ENCODE measurements at regions not wholly inside any gene's neighbourhood (a gene's known extent, or its start where the extent isn't known, plus 50 kb on each side); places are given as distances from the start of the nearest gene placed in this dataset.
A peak's percentile ranks its signal among the peaks of the same experiment; 100 is the strongest.

- Mint-ChIP-seq H3K27me3 (ENCODE audit: low read depth) (no peaks in the 10 kb centered on the region), H3K36me3 (ENCODE audit: low read depth) (no peaks in the 10 kb centered on the region), H3K27ac (peak overlapping the region; percentile 80), H3K9me3 (no peaks in the 10 kb centered on the region), H3K4me3 (peak overlapping the region; percentile 58), H3K4me1 (ENCODE audit: low read depth) (peaks cover 26% of the 10 kb centered on the region)
- peak; percentile 74 for DNase-seq
- intact Hi-C loops (cut with micrococcal nuclease): loop anchor here (1.0 to 2.0 kb wide), 3 partner anchors 25 to 232 kb away; no protein-coding TSS in a partner anchor
- CTCF ChIA-PET: interaction anchor here (0.7 to 1.7 kb wide), 4 partner anchors 7 to 233 kb away, joined by 3 to 4 read pairs (median 3); no protein-coding TSS in a partner anchor
These were observed 55.2 kb downstream of the FOS start for GRCh38 chr14:75333606-75334548.

GRCh38 chr14:75334549-75335051 lies 56.0 kb downstream of the FOS start:
- no peak for DNase-seq
- peak overlapping the region; percentile 58 for H3K4me3 Mint-ChIP-seq
- no peaks in the 10 kb centered on the region for H3K9me3 Mint-ChIP-seq
- H3K36me3 Mint-ChIP-seq (ENCODE audit: low read depth): no peaks in the 10 kb centered on the region
- intact Hi-C loops (cut with micrococcal nuclease): loop anchor here (1.0 to 2.0 kb wide), 3 partner anchors 26 to 232 kb away; no protein-coding TSS in a partner anchor
- H3K4me1 Mint-ChIP-seq (ENCODE audit: low read depth): peaks cover 26% of the 10 kb centered on the region
- H3K27me3 Mint-ChIP-seq (ENCODE audit: low read depth): no peaks in the 10 kb centered on the region
- H3K27ac Mint-ChIP-seq: peak overlapping the region; percentile 80
- CTCF ChIA-PET: interaction anchor here (0.6 to 1.7 kb wide), 6 partner anchors 26 to 283 kb away, joined by 3 to 4 read pairs (median 3); no protein-coding TSS in a partner anchor

GRCh38 chr14:75335571-75335970 lies 56.9 kb downstream of the FOS start:
- Mint-ChIP-seq H3K9me3 (no peaks in the 10 kb centered on the region), H3K4me1 (ENCODE audit: low read depth) (peaks cover 26% of the 10 kb centered on the region), H3K36me3 (ENCODE audit: low read depth) (no peaks in the 10 kb centered on the region), H3K27ac (peak overlapping the region; percentile 19), H3K4me3 (no peak overlapping the region), H3K27me3 (ENCODE audit: low read depth) (no peaks in the 10 kb centered on the region)
- intact Hi-C loops (cut with micrococcal nuclease): loop anchor here (2.0 kb wide), 1 partner anchor 27 kb away; no protein-coding TSS in a partner anchor
- CTCF ChIA-PET: interaction anchor here (0.6 to 0.9 kb wide), 2 partner anchors 27 to 647 kb away, joined by 3 to 4 read pairs; no protein-coding TSS in a partner anchor
- DNase-seq: no peak

GRCh38 chr14:75338398-75338797 lies 59.8 kb downstream of the FOS start:
- CTCF ChIA-PET: interaction anchor here (0.5 to 1.4 kb wide), 4 partner anchors 105 to 367 kb away, joined by 3 to 4 read pairs (median 3); no protein-coding TSS in a partner anchor
- Mint-ChIP-seq H3K4me3 (no peak overlapping the region), H3K27me3 (ENCODE audit: low read depth) (no peaks in the 10 kb centered on the region), H3K9me3 (no peaks in the 10 kb centered on the region), H3K36me3 (ENCODE audit: low read depth) (no peaks in the 10 kb centered on the region), H3K27ac (no peak overlapping the region), H3K4me1 (ENCODE audit: low read depth) (peaks cover 23% of the 10 kb centered on the region)
- intact Hi-C loops (cut with micrococcal nuclease): no loop called here
- DNase-seq: no peak

- H3K27me3 Mint-ChIP-seq (ENCODE audit: low read depth): no peaks in the 10 kb centered on the region
- H3K36me3 Mint-ChIP-seq (ENCODE audit: low read depth): no peaks in the 10 kb centered on the region
- intact Hi-C loops (cut with micrococcal nuclease): no loop called here
- no peak overlapping the region for H3K27ac Mint-ChIP-seq
- DNase-seq: no peak
- no peak overlapping the region for H3K4me3 Mint-ChIP-seq
- CTCF ChIA-PET: interaction anchor here (0.5 to 1.4 kb wide), 2 partner anchors 104 to 216 kb away, joined by 3 read pairs; no protein-coding TSS in a partner anchor
- H3K9me3 Mint-ChIP-seq: no peaks in the 10 kb centered on the region
- peaks cover 20% of the 10 kb centered on the region for H3K4me1 Mint-ChIP-seq (ENCODE audit: low read depth)
These were observed 60.4 kb downstream of the FOS start for GRCh38 chr14:75339059-75339458.

- Mint-ChIP-seq H3K27me3 (ENCODE audit: low read depth) (no peaks in the 10 kb centered on the region), H3K36me3 (ENCODE audit: low read depth) (no peaks in the 10 kb centered on the region), H3K9me3 (peaks cover 2% of the 10 kb centered on the region), H3K4me3 (no peak overlapping the region), H3K4me1 (ENCODE audit: low read depth) (peaks cover 6% of the 10 kb centered on the region), H3K27ac (no peak overlapping the region)
- DNase-seq: no peak
- intact Hi-C loops (cut with micrococcal nuclease): no loop called here
- CTCF ChIA-PET: interaction anchor here (0.6 kb wide), 1 partner anchor 8 kb away, joined by 3 read pairs; no protein-coding TSS in a partner anchor
These were observed 62.3 kb downstream of the FOS start for GRCh38 chr14:75340921-75341320.

- Mint-ChIP-seq H3K4me1 (ENCODE audit: low read depth) (peaks cover 6% of the 10 kb centered on the region), H3K27me3 (ENCODE audit: low read depth) (no peaks in the 10 kb centered on the region), H3K36me3 (ENCODE audit: low read depth) (no peaks in the 10 kb centered on the region), H3K4me3 (no peak overlapping the region), H3K27ac (no peak overlapping the region), H3K9me3 (peaks cover 2% of the 10 kb centered on the region)
- intact Hi-C loops (cut with micrococcal nuclease): no loop called here
- CTCF ChIA-PET: interaction anchor here (0.6 kb wide), 1 partner anchor 9 kb away, joined by 3 read pairs; no protein-coding TSS in a partner anchor
- no peak for DNase-seq
These were observed 63.0 kb downstream of the FOS start for GRCh38 chr14:75341620-75342019.

GRCh38 chr14:75342762-75343599 lies 64.4 kb downstream of the FOS start:
- Mint-ChIP-seq H3K4me3 (no peak overlapping the region), H3K9me3 (peaks cover 2% of the 10 kb centered on the region), H3K36me3 (ENCODE audit: low read depth) (no peaks in the 10 kb centered on the region), H3K27ac (no peak overlapping the region), H3K27me3 (ENCODE audit: low read depth) (no peaks in the 10 kb centered on the region), H3K4me1 (ENCODE audit: low read depth) (peaks cover 6% of the 10 kb centered on the region)
- intact Hi-C loops (cut with micrococcal nuclease): no loop called here
- CTCF ChIA-PET: interaction anchor here (0.9 kb wide), 1 partner anchor 144 kb away, joined by 3 read pairs; no protein-coding TSS in a partner anchor
- DNase-seq: no peak

GRCh38 chr14:75343911-75344310 lies 65.3 kb downstream of the FOS start:
- H3K4me3 Mint-ChIP-seq: no peak overlapping the region
- no peak overlapping the region for H3K27ac Mint-ChIP-seq
- peaks cover 6% of the 10 kb centered on the region for H3K4me1 Mint-ChIP-seq (ENCODE audit: low read depth)
- no peak for DNase-seq
- H3K9me3 Mint-ChIP-seq: peaks cover 2% of the 10 kb centered on the region
- CTCF ChIA-PET: interaction anchor here (0.6 kb wide), 1 partner anchor 104 kb away, joined by 4 read pairs; no protein-coding TSS in a partner anchor
- H3K36me3 Mint-ChIP-seq (ENCODE audit: low read depth): no peaks in the 10 kb centered on the region
- intact Hi-C loops (cut with micrococcal nuclease): no loop called here
- no peaks in the 10 kb centered on the region for H3K27me3 Mint-ChIP-seq (ENCODE audit: low read depth)

GRCh38 chr14:75344411-75344810 lies 65.8 kb downstream of the FOS start:
- H3K9me3 Mint-ChIP-seq: peaks cover 4% of the 10 kb centered on the region
- intact Hi-C loops (cut with micrococcal nuclease): no loop called here
- CTCF ChIA-PET: no interaction called here
- no peak overlapping the region for H3K4me3 Mint-ChIP-seq
- peaks cover 6% of the 10 kb centered on the region for H3K4me1 Mint-ChIP-seq (ENCODE audit: low read depth)
- H3K27me3 Mint-ChIP-seq (ENCODE audit: low read depth): no peaks in the 10 kb centered on the region
- H3K36me3 Mint-ChIP-seq (ENCODE audit: low read depth): no peaks in the 10 kb centered on the region
- DNase-seq: no peak
- no peak overlapping the region for H3K27ac Mint-ChIP-seq

GRCh38 chr14:75350505-75351060 lies 72.0 kb downstream of the FOS start:
- no peak overlapping the region for H3K4me3 Mint-ChIP-seq
- H3K27me3 Mint-ChIP-seq (ENCODE audit: low read depth): no peaks in the 10 kb centered on the region
- CTCF ChIA-PET: interaction anchor here (0.7 to 1.5 kb wide), 3 partner anchors 40 to 47 kb away, joined by 3 to 4 read pairs (median 4); no protein-coding TSS in a partner anchor
- H3K4me1 Mint-ChIP-seq (ENCODE audit: low read depth): no peaks in the 10 kb centered on the region
- no peak overlapping the region for H3K27ac Mint-ChIP-seq
- no peak for DNase-seq
- H3K36me3 Mint-ChIP-seq (ENCODE audit: low read depth): no peaks in the 10 kb centered on the region
- H3K9me3 Mint-ChIP-seq: peaks cover 8% of the 10 kb centered on the region
- intact Hi-C loops (cut with micrococcal nuclease): no loop called here
